ENCODE measurements at regions not wholly inside any gene's neighbourhood (a gene's known extent, or its start where the extent isn't known, plus 50 kb on each side); places are given as distances from the start of the nearest gene placed in this dataset.

DNA sequence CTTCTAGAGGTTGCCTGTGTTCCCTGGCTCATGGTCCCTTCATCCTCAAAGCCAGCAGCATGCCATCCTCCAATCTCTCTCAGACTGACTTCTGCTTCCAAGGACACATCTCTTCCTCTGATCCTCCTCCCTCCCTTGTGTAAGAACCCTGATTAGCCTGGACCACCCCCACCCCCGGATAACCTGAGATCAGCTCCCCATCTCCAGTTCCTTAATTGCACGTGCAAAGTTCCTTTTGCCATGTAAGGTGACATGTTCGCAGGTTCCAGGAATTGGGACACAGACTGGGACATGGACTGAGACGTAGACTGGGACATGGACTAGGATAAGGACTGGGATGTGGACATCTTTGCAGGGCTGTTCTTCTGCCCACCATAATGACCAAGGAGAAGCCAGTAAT is 925.3 kb downstream of the TBC1D22A start:
- no peak for DNase-seq

DNA sequence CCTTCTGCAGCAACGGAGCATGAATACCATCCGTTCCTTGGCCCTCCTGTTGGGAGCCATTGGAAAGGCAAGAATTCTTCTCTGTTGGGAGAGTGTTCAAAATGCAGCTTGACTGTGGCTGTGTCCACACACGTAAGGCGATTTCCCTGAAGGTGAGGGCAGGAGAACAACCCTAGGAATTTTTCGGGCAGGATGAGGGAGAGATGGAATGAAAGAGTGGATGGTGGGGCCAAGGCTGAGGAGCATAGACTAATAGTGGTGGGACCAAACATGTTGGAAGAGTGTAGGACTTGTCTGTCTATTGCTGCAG is 924.9 kb downstream of the TBC1D22A start:
- DNase-seq = no peak

DNA sequence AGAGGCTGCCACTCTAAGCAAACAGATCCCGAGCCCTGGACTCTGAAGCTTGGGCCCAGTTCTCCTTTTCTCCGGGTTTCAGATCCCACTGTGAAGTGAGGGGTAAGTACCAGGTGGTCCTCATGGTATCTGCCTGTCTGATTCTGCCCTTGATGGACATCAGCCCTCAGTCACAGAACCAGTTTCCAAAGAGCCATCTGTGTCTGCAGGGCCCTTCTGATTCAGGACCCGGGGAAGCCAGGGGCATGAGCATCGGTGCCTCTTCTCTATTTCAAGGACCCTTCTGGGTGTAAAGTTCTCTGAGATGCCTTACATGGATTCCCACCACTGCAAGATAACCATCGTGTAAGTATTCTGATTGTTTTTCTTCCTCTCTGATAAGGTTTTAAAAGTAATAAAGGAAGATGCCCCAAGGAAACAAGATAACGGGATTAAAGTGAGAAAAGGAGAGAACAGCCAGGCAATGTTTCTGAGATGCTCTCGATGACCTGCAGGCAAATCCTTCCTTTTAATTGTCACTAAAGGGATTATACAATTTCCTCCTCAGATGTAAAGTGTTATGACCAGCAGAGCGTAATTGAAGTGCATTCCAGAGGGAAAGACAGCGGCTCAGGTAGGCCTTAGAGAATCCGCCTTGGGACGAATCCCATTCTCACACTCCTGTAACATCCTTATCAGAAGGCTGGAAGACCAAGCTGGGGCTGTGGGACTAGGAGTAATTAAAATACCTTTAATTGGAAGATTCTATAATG is 924.3 kb downstream of the TBC1D22A start:
- no peak for DNase-seq

DNA sequence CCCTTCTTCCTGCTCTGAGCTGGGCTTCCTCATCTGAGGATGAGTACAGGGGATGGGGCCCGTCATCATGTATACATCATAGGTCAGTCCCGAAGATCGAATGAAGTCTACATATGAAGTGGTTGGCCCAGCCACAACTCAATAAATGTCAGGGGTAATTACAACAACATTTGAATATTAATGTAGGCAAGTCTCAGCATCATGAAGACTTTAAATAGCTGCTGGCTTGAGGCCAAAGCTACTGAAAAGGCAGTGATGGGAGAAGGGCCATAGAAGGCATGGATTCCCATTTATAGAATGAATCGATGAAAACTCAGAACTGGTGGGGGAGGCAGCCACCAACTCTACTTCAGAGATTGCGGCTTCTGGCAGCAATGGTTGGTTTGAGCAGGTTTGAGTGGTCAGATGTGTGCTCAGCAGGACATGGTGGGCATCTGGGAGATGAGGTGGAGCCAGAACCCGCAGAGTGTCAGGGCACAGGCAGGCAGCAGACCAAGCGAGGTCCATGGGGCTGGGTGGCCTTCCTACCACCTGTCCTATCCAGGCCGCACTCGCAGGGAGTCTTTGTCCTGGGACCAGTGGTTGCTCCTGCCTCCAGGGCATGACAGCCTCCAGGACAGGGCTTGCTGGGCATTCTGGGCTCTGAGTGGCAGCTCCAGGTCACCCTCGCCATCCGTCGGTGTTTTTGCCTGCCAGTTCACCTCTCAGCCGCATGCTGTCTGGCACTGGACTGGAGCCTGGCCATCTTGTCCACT is 919.1 kb downstream of the TBC1D22A start:
- DNase-seq = no peak

DNA sequence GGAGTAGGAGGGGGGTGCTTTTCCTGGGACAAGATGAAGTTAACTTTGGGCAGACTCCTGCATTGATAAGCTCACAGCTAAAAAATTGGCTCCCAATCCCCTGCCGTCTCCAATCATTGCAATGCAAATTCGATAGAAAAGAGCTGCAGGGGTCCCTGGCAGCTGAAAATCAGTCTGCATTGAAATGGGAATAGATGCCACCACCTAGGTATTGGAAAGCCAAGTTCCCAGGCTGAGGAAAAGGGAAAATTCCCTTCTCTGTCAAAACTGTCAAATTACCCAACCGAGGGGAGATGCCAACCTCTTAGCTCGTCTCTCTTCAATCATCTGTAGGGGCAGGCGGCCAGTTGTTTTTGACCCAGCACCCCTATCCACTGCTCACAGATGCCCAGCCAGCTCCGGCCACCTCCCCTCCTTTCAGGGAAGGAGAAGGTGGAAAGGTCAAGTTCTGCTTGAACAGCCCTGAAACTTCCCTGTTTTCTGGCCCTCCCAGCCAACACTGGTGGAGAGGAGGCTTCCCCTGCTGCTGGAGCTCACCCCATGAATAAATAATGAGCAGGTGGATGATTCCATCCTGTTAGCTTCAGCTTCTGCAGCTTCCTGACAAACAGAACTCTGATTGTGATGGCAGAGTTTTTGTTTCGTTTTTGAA is 916.3 kb downstream of the TBC1D22A start:
- DNase-seq = no peak

DNA sequence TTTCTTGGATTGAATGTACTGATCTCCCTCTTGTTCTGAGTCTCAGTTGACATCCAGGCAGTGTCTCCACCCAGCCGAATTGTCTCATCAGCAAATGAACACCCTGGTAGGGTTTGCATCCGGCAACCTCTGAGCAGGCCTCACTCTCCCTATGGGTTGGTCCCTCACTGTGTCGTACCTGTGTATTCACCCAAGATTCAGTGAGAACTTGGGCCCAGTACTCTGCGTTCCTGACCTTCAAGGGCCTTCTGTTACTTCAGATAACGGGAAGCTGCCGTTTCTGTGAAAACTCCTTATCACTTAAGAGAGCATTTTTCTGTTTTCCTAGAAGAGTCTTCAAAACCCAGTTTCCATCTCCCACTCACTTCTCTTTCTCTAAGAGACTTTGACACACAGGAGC is 915.6 kb downstream of the TBC1D22A start:
- DNase-seq = no peak

DNA sequence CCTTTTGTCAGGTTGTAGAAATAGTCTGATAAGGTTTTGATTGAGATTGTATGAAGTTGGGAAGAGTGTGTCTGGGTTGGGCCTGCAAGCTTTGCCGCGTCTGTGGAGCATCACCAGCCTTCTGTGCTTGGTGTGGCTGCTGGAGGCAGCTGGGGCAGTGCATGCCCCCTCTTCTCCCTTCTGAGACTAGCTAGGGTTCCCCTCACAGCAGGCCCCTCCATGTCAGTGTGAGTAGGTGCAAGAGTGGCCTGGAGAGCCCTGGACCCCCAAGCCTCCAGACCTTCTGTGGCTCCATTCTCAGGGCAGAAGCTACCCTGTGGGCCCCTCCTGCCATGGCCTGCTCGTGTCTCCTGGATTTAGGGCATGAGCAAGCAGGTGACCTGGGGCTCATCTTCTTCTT is 914.2 kb downstream of the TBC1D22A start:
- DNase-seq = no peak

DNA sequence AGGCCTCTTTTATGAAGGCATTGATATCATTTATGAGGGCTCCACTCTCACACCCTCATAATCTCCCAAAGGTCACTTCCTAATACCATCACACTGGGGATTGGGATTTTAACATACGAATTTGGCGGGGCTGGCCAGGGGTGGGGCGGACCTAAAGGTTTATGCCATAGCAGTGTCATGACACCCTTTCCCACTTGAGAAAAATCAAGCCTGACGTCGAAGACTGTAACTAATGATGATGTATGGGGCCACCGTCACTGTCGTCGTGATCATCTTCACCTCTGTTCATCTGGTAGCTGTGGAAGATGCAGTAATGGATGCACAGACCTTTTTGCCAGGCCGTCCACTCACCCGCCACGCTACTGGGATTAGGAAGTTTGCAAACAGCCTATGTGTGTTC is 912.1 kb downstream of the TBC1D22A start:
- no peak for DNase-seq

DNA sequence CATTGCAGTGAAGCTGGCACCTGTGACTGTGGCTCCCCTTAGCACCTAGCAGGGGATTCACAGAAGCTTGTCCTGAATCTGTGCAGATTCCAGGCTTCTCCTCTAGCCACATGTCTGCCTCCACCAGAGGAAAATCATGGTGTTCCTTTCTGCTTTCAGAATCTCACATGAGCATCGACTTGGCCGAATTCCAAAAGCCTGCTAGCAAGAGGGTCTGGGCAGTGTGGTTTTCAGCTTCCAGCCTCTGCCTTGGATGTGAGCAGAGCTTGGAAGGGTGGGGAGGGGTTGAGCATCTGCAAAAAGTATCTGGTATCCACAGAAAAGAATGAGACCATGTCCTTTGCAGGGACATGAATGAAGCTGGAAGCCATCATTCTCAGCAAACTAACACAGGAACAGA is 911.1 kb downstream of the TBC1D22A start:
- no peak for DNase-seq

DNA sequence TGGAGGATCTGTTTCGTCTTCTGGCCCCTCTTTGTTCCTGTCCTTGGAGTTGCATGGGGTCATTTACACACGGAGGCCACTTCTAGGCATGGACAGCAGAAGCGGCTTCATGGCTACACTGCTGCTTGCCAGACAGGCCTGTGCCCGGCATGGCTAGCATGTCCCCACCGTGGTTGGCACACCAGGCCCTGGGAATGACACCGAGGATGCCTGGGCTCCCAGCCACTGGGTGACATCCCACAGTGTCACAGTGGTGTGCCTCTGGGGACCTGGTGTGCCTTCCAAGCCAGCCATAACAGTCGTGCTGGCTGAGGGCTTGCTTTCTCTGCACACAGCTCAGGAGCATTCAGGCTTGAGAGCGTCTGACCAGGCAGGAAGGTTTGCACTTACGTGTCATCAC is 910.1 kb downstream of the TBC1D22A start:
- no peak for DNase-seq

DNA sequence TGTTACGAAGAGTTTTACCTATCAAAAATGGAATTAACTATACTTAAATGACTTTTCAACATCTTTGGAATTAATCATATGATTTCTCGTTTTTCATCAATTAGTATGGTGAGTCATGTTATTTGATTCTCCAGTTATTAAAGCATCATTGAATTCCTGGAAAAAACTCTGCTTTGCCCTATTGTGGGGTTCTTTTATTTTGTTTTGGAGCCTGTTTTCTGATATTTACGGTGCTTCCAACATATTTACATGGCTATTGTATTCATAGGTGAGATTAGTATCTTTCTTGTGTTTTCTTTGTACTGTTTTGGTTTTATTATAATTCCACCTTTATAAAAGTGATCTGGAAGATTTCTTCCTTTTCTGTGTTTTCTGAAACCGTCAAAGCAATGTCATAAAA is 902.7 kb downstream of the TBC1D22A start:
- no peak for DNase-seq

DNA sequence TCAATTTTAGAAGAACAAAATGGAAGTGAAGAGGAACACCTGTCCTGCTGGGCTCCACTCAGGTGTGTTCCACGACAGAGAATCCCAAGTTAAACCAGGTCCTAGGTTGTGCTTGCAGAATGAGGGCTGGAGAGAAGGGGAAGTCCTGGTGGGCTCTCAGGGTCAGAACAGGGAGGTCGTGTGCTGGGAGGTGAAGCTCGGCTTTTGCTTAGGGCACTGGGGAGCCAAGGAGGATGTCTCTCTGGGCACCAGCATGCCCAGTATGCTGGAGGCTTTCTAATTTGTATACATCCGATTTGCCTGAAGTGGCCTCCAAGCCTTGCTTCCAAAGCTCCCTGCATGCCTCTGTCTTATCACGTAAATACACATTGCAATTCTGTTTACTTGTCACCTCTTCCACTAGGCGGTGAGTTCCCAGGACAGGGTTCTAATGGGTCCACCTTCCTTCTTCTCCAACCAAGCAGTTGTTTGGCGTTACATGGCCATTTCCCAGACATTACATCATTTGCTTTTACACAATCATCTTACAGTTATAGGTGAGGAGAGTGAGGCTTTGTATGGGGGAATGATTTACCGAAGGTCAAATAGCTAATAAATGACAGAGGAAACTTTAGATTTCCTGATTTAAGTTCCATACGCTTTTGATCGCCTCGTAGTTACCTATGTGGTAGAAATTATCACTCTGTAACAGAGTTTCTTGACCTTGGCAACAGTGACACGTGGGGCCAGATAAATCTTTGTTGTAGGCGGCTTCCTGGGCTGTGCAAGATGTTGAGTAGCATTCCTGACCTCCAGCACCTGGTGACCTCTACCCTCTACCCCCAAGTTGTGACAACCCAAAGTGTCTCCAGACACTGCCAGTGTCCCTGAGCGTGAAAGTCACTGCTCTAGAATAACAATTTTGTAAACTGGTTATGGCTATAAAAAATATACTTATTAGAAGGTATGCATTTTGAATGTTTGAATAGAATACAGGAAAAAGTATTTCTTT is 901.5 kb downstream of the TBC1D22A start:
- no peak for DNase-seq

DNA sequence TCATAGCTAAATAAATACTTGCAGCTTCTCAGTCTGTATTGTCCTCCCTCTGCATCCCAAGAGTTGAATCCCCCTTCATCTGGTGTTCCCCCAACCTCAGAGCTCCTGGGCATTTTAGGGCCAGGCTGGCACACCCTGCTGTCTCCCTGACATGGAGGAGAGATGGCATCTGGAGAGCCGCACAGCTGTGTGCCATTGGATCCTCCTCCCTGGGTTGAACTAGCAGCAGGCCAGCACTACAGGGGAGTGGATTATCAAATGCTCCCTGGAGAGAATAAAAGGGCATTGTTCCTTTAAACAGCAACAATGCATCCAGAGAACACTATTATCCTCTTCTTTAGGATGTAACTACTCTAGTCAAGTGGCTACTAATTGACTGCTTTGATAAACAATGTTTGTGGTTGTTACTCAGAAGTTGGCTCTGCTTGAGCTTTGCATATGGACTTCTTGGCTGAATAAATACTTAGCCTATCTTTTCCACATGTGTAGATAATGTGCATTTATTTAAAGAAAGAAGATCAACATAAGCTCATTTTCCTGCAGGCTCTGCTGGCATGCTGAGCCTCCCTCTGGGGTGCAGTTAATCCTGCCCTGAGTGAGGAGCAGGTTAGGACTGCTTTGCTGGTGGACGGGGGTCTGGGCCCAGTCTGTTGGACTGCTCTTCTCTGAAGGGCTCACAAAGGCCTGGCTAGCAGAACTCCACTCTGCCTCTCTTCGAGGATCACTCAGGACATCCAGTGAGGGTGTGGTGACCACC is 897.2 kb downstream of the TBC1D22A start:
- no peak for DNase-seq

DNA sequence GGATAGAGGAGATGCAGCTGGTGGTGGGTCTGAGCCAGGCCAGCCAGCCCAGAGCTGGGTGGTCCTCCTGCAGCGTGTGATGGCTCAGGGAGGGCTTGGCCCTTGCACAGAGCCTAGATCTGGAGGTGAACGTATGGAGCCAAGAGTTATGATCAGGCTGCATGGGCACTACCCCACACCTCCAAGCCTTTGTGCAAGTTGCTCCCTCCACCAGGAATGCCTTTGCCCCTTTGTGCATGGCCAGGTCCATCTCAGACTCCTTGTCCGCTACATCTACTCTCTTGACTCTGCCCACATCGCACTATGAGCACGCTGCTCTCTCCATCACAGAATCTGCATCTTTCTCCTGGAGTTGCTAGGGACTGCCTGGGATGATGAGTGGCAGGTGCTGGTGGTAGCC is 895.7 kb downstream of the TBC1D22A start:
- DNase-seq = no peak

DNA sequence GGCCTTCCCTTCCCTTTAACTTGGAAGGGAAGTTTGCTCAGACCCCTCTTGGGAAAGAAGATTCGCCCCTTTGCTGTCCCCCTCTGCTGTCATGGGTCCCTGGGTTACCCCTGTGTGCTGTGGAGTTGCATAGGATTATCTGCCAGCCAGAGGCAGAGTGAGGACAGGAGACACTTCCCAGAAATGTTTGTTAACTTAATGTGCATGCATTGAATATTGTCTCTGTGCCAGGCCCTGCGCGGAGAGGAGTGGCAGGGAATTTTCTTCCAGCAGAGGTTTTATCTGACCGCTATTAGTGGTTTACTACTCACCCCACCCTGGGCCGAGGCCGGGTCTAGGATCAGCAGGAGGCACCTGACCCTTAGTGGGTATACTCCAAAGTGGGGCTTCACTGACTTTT is 894.8 kb downstream of the TBC1D22A start:
- DNase-seq = no peak

DNA sequence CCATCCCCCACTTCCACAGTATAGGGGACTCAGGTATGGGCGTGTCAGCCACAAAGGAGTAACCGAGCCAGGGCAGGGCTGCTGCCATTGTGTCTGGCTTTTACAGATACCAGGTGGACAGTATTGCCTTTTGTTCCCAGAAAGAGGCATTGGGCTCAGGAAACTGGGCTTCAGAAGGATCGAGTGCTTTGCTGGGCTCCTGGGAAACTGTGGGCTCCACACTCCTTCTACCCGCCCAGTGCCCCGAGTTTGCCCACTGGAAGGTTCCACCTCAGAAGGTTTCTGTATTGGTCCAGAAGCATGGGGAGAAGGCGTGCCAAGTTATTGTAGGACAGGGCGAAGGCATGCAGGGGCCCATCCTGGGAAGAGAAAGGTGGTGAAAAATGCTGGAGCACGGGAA is 894.4 kb downstream of the TBC1D22A start:
- no peak for DNase-seq

DNA sequence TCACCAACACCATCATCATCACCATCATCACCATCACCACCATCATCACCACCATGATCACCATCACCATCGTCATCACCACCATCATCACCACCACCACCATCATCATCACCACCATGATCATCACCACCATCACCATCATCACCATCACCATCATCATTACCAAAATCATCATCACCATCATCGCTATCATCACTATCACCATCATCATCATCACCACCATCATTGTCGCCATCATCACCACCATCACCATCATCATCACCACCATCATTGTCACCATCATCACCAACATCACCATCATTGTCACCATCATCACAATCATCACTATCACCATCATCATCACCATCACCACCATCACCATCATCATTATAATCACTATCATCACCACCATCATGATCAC is 893.5 kb downstream of the TBC1D22A start:
- no peak for DNase-seq

DNA sequence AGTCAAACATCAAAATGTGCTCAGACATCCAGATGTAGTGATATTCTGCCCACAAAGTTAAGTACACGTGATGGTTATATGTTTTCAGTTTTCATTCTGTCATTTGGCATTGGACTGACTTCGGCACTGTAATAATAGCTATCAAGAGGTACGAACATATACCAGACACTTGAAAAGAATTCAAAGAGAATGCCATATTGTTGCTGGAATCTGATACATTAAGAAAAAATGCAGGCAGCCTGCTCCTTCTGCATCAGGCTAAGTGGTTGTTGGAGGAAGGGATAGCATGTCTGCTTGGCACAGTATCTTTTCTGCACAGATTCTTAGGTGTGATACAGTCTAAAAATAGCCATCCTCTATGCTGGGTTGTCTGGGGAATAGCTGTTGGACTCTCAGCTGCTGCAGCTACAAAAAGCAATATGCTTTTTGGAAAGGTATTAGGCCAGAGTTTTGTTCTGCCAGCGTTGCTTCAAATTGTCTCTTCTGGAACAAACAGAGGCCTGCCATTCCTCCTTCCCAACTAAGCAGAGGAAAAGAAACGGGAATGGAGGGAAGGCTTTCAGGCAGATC is 892.6 kb downstream of the TBC1D22A start:
- no peak for DNase-seq

DNA sequence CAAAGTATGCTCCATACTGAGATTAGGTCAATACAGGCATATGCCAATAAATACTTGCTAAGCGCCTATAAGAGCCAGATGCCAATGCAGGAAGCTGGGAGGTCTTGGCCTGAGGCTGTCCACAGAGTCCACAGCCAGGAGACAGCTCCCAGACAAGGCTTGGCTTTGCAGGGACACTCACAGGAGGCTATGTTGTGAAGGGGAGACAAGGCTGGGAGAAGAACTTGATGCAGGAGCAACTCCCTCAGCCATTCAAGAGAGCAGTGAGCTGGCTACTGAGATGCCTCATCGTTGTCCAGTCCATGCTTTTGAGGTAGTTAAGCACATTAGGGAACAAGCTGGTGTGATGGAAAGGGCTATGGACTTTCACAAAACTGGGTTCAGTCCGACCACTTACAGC is 891.5 kb downstream of the TBC1D22A start:
- DNase-seq = no peak

DNA sequence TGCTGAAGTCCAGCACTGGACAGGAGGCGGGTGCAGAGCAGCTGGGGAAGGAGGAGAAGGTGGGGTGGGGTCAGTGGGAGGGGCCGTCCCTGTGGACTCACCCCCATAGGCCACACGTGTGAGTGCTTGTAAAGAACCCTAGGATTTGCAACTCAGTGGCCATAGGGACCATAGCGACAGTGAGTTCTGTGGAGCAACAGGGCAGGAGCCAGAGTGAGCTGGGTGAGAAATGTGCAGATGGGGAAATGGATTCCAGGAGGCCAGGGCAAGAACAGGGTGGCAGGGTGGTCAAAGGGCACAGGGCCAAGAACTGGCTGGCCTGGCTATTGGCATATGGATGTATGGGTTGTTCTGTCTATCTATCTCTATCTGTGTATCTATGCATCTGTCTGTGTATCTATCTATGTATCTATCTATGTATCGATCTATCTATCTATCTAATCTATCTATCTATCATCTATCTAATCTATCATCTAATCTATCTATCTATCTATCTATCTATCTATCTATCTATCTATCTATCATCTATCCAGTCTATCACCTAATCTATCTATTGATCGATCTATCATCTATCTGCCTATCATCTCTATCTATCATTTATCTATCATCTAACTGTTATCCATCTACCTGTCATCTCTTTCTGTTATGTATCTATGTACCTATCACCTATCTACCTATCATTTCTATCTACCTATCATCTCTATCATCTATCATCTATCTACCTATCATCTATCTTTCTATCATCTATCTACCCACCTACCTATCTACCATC is 889.0 kb downstream of the TBC1D22A start:
- no peak for DNase-seq

DNA sequence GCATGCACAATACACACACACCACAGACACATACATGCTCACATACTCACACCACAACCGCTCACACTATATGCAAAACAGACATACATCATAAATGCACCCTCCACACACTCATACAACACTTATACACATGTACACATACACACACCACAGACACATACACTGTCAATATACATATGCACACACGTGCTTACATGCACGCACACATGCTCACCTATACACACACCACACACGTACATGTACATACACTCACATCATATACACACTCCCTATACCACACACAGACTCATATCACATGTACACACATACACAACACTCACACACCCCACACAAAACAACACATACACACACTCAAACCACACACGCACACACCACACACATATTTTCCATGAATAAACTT is 885.3 kb downstream of the TBC1D22A start:
- no peak for DNase-seq
